Caco-2 (cell line): ENCODE measurements at regions not wholly inside any gene's neighbourhood (a gene's known extent, or its start where the extent isn't known, plus 50 kb on each side); places are given as distances from the start of the nearest gene placed in this dataset.

Experiments
- BruUV-seq: library from RNA; stranded (reverse); fragments of 400-500 nt; replicated peaks from 2 replicates; lab custom pipeline; 2021; lab: Mats Ljungman, UMichigan
- CTCF ChIA-PET: fragments of 300-600 bp; sonication (Branson Sonifier 250); formaldehyde crosslinking; loops from one replicate; lab custom pipeline; 2022; ENCODE audit warnings: antibody characterized with exemption; lab: Charles Lee
- POLR2A ChIA-PET: fragments of 300-600 bp; sonication (Branson Sonifier 250); formaldehyde crosslinking; loops from one replicate; lab custom pipeline; 2022; ENCODE audit warnings: antibody characterized with exemption; lab: Charles Lee
- DNase-seq, 2 experiments: peaks; one replicate each; pipeline versions ENCODE4 v3.0.0 to v3.0.0-alpha.2; 2020 to 2022
- H3K27me3 ChIP-seq: replicated peaks from 2 replicates; pipeline ENCODE4 v1.6.0; 2011; ENCODE audit warnings: low read length; ENCODE audit not compliant: control insufficient read depth, insufficient read depth
- H3K36me3 ChIP-seq: 2 replicates; pipeline ENCODE4 v1.5.1; 2011; ENCODE audit warnings: low read length; ENCODE audit not compliant: control insufficient read depth, insufficient read depth
- H3K4me1 ChIP-seq: fragments of 250-450 bp; sonication (Bioruptor Pico); 2 replicates; pipeline ENCODE4 v1.5.1; 2020; ENCODE audit warnings: mild to moderate bottlenecking
- H3K4me3 ChIP-seq: 2 replicates; pipeline ENCODE4 v1.5.1; 2011; ENCODE audit warnings: low read depth, mild to moderate bottlenecking, control low read depth, low read length
- H3K9me3 ChIP-seq: fragments of 250-450 bp; sonication (Bioruptor Pico); 2 replicates; pipeline ENCODE4 v1.5.1; 2020; ENCODE audit warnings: mild to moderate bottlenecking, moderate library complexity
- H3K27ac Mint-ChIP-seq: one replicate; pipeline ENCODE4 v1.8.0; 2022; ENCODE audit warnings: mixed read lengths; ENCODE audit not compliant: unreplicated experiment
- H3K27me3 Mint-ChIP-seq: one replicate; pipeline ENCODE4 v1.8.0; 2022; ENCODE audit warnings: mixed read lengths; ENCODE audit not compliant: insufficient read depth, unreplicated experiment
- H3K36me3 Mint-ChIP-seq: one replicate; pipeline ENCODE4 v1.8.0; 2022; ENCODE audit warnings: mild to moderate bottlenecking, mixed read lengths; ENCODE audit not compliant: insufficient read depth, unreplicated experiment
- H3K4me1 Mint-ChIP-seq: one replicate; pipeline ENCODE4 v1.8.0; 2022; ENCODE audit warnings: low read depth, mixed read lengths; ENCODE audit not compliant: unreplicated experiment
- H3K4me3 Mint-ChIP-seq: one replicate; pipeline ENCODE4 v1.8.0; 2022; ENCODE audit warnings: mild to moderate bottlenecking, moderate library complexity, mixed read lengths; ENCODE audit not compliant: unreplicated experiment
- H3K9me3 Mint-ChIP-seq: one replicate; pipeline ENCODE4 v1.8.0; 2022; ENCODE audit warnings: mixed read lengths; ENCODE audit not compliant: unreplicated experiment
- intact Hi-C: fragments of 100-400 bp; cut with micrococcal nuclease; formaldehyde crosslinking; loops from one replicate; pipeline ENCODE4 v1.10.0; 2022; ENCODE audit not compliant: unreplicated experiment
- TF ChIP-seq, protein P1 (sequence below), 2 experiments: fragments of 200-600 bp in 1 of 2; IDR thresholded peaks; 1 replicate in 1 of 2; 2 replicates in 1 of 2; pipeline versions ENCODE4 v1.5.1 to v1.8.0; 2011 to 2022; ENCODE audit warnings: antibody characterized with exemption in 1 of 2, control low read depth in 1 of 2, inconsistent platforms in 1 of 2, low read depth in 1 of 2, low read length in 1 of 2, mild to moderate bottlenecking in 1 of 2, moderate library complexity in 1 of 2; ENCODE audit not compliant: insufficient read depth in 1 of 2, severe bottlenecking in 1 of 2, unreplicated experiment in 1 of 2

DNA sequence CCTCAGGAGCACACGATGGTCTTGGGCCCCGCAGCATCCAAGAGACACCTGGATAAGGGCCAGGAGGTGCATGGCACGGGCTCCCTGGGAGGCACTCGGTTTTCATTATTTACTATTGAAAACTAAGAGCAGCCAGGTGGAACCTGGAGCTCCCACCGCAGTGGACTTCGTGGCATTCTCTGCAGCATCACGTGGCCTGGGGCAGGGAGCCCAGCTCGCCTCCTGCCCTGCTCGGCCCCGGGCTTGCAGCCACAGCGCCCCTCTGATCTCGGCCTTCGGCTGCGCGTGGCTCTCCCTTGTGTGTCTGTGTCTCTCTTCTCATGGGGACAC lies 121.6 kb downstream of the SIK1 start:
- ChIA-PET CTCF (no interaction called here), POLR2A (no interaction called here)
- peaks cover 8% of the 10 kb centered on the region for H3K4me1 Mint-ChIP-seq
- no peaks in the 10 kb centered on the region for H3K27me3 Mint-ChIP-seq
- no peaks in the 10 kb centered on the region for H3K36me3 Mint-ChIP-seq
- Histone ChIP-seq H3K9me3 (no peaks in the 10 kb centered on the region), H3K27me3 (no peaks in the 10 kb centered on the region), H3K4me3 (no peak overlapping the region), H3K4me1 (peaks cover 2% of the 10 kb centered on the region), H3K36me3 (no peaks in the 10 kb centered on the region)
- TF ChIP-seq, protein P1, sequence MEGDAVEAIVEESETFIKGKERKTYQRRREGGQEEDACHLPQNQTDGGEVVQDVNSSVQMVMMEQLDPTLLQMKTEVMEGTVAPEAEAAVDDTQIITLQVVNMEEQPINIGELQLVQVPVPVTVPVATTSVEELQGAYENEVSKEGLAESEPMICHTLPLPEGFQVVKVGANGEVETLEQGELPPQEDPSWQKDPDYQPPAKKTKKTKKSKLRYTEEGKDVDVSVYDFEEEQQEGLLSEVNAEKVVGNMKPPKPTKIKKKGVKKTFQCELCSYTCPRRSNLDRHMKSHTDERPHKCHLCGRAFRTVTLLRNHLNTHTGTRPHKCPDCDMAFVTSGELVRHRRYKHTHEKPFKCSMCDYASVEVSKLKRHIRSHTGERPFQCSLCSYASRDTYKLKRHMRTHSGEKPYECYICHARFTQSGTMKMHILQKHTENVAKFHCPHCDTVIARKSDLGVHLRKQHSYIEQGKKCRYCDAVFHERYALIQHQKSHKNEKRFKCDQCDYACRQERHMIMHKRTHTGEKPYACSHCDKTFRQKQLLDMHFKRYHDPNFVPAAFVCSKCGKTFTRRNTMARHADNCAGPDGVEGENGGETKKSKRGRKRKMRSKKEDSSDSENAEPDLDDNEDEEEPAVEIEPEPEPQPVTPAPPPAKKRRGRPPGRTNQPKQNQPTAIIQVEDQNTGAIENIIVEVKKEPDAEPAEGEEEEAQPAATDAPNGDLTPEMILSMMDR (IDR thresholded peaks at IDR 0.05; ENCODE audit: insufficient read depth in 1 of 2, low read depth in 1 of 2, low read length in 1 of 2, severe bottlenecking in 1 of 2, unreplicated experiment in 1 of 2), result no peak
- H3K4me3 Mint-ChIP-seq, result no peak overlapping the region
- no peak overlapping the region for H3K27ac Mint-ChIP-seq
- no peak for DNase-seq
- intact Hi-C loops, result no loop called here
- BruUV-seq, result no TSS peak
- no peaks in the 10 kb centered on the region for H3K9me3 Mint-ChIP-seq

DNA sequence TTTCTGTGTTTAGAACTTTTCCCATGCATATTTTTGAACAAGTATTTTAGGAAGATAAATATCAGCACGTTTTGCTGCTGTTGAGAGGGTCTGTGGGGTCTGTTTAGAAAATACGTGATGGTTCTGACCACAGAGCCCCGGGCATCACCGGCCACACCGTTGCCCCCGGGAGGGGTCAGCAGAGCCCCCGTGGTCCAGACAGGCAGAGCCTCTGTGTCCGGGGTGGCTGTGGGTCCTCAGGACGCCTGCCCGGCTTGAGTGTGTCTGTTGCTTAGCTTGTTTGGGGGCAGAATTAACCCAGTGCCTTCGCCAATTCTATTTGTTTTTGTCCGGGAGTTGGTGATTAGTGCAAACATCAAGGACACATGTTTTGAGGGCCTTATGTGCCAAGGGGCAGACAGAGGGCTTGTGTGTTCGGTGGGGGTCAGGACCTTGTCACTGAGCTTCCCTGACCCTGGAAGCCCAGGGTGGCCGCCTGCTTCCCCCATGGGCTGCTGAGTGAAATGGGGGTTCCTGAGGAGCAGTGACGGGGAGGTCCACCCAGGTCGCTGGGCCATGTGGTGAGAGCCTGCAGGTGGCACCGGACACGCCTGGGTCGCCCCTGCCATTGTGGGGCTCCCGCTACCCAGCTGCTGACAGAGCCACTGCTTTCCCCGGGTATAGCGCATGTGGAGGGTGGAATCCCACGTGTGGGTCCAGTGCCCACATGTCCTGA lies 122.2 kb downstream of the SIK1 start:
- Histone ChIP-seq H3K4me3 (no peak overlapping the region), H3K27me3 (no peaks in the 10 kb centered on the region), H3K36me3 (no peaks in the 10 kb centered on the region), H3K4me1 (no peaks in the 10 kb centered on the region), H3K9me3 (no peaks in the 10 kb centered on the region)
- intact Hi-C loops, result no loop called here
- Mint-ChIP-seq H3K4me1 (peaks cover 8% of the 10 kb centered on the region), H3K27me3 (no peaks in the 10 kb centered on the region), H3K36me3 (no peaks in the 10 kb centered on the region), H3K9me3 (no peaks in the 10 kb centered on the region), H3K27ac (peak overlapping the region; percentile 23), H3K4me3 (no peak overlapping the region)
- no TSS peak for BruUV-seq
- no peak for DNase-seq
- CTCF ChIA-PET, result no interaction called here
- POLR2A ChIA-PET, result no interaction called here
- TF ChIP-seq, protein P1 (IDR thresholded peaks at IDR 0.05; ENCODE audit: insufficient read depth in 1 of 2, low read depth in 1 of 2, low read length in 1 of 2, severe bottlenecking in 1 of 2, unreplicated experiment in 1 of 2), result no peak

DNA sequence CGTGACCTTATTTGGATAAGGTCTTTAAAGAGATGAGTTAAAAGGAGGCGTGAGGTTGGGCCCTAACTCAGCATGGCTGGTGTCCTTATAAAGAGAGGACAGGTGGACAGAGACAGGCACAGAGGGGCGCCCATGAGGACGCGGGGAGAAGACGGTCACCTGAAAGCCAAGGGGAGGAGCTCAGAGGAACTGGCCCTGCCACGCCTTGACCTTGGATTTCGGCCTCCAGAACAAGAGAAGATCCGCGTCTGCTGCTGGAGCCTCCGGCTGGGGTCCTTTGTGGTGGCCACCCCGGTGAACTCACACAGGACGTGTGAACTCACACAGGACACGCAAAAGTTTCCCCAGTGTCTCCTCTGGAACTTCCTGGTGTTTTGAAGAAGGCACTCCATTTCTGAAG lies 122.7 kb downstream of the SIK1 start:
- intact Hi-C loops, result no loop called here
- H3K4me3 ChIP-seq, result no peak overlapping the region
- DNase-seq, result no peak
- Mint-ChIP-seq H3K27ac (peak overlapping the region; percentile 23), H3K4me1 (peaks cover 8% of the 10 kb centered on the region), H3K27me3 (no peaks in the 10 kb centered on the region), H3K36me3 (no peaks in the 10 kb centered on the region), H3K4me3 (no peak overlapping the region), H3K9me3 (no peaks in the 10 kb centered on the region)
- TF ChIP-seq, protein P1 (IDR thresholded peaks at IDR 0.05; ENCODE audit: insufficient read depth in 1 of 2, low read depth in 1 of 2, low read length in 1 of 2, severe bottlenecking in 1 of 2, unreplicated experiment in 1 of 2), result no peak
- ChIA-PET CTCF (no interaction called here), POLR2A (no interaction called here)
- BruUV-seq, result no TSS peak
- no peaks in the 10 kb centered on the region for H3K4me1 ChIP-seq
- no peaks in the 10 kb centered on the region for H3K27me3 ChIP-seq
- H3K36me3 ChIP-seq, result no peaks in the 10 kb centered on the region
- H3K9me3 ChIP-seq, result no peaks in the 10 kb centered on the region
